ENCODE measurements at regions not wholly inside any gene's neighbourhood (a gene's known extent, or its start where the extent isn't known, plus 50 kb on each side); places are given as distances from the start of the nearest gene placed in this dataset.

DNA sequence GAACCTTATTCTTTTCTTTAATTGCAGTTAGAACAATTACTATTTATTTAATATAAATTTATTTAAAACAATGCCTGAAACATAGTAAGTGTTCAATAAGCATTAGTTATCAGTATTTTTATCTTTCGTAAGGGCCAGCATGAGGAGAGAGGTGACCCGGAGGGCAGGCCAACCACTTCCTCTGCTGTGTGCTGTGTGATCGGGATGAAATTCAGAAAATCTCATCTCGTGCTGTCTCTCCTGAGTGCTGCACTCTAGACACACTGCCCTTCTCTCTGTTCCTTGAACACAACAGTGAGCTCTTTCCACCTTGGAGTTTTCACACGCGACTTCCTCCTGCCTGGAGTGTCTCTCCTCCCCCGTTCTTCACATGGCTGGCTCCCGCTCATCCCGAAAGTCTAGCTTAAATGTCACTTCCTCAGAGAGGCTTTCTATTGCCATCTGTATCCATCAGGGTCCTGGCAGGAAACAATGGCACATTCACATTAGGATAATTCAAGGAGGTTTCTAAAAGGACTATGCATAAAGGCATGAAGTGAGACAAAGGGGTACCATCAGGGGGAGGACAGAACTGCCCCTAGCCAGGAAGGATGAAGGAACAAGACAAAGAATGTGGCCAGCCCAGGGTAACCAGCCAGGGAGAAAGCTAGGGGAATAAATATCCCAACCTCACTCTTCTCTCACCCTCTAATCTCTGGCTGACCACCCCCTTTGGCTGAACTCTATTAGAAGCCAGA, 142.6 kb upstream of the GJB5 start:
- in situ Hi-C loops (cut with HindIII; ENCODE audit: low sequenced_read_pairs): no loop called here
- no peak for DNase-seq (ENCODE audit: low read depth)

DNA sequence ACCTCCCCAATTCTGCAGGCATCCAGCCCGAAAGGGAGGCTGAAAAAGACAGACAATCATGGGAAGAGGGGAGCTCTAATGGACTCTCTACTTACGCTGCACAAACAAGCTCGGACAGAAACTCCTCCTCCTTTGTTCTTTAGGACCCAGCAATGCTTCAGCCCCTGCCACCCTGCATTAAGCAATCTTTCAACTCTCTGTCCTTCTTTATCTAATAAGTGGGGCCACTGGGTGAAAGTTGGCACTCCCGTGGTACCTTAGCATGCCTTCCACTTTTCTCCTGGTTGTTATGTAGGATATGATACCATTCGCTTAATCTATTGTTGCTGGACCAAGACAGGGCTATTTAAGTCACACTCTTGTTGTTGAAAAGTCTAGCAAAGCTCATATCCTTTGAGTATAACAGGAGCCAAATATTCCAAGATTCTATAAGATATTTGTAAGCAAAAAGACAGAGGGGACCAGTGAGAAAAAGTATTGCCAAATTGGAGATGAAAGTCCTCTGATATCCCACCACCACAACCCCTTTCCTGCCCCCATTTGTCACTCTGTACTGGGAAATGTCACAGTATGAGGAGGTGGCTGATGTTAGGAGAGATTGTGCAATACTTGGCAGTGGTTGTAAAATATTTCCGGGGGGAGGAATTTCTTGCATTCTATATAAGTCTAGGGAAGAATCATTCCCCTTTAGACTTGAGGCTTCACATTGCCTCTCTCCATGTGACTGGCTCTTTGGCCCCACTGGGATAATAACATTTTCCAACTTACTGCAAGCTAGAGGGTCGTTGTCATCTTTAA, 137.3 kb upstream of the GJB5 start:
- in situ Hi-C loops (cut with HindIII; ENCODE audit: low sequenced_read_pairs): no loop called here
- DNase-seq (ENCODE audit: low read depth): no peak
- no peak for TF ChIP-seq CTCF (IDR thresholded peaks at IDR 0.05; ENCODE audit: low read depth, low read length, missing control alignments)
- no peak overlapping the region for H3K4me3 ChIP-seq (ENCODE audit: low read depth, low read length)

More for the DNA sequence above, 142.6 kb upstream of the GJB5 start:
- no peak for TF ChIP-seq CTCF (IDR thresholded peaks at IDR 0.05; ENCODE audit: low read depth, low read length, missing control alignments)
- no peak overlapping the region for H3K4me3 ChIP-seq (ENCODE audit: low read depth, low read length)

DNA sequence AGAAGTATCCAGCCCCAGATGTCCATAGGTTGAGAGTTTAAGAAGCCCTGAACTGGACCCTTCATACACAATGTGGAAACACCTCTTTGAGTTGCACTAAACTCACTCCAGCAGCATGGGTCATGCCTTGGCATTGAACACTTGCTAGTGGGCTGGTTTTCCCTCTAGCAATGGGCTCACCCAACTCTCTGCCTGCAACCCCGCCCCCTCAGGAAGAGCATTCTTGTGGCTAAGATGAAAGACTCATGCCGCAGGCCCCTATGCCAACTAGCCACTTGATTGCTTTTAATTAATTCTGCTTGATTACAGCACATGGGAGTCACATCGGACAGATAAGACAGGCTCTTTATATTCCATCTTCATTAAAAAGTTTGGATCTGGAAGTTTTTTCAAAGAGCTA, 136.5 kb upstream of the GJB5 start:
- TF ChIP-seq CTCF (IDR thresholded peaks at IDR 0.05; ENCODE audit: low read depth, low read length, missing control alignments): no peak
- DNase-seq (ENCODE audit: low read depth): no peak
- in situ Hi-C loops (cut with HindIII; ENCODE audit: low sequenced_read_pairs): no loop called here
- H3K4me3 ChIP-seq (ENCODE audit: low read depth, low read length): no peak overlapping the region

DNA sequence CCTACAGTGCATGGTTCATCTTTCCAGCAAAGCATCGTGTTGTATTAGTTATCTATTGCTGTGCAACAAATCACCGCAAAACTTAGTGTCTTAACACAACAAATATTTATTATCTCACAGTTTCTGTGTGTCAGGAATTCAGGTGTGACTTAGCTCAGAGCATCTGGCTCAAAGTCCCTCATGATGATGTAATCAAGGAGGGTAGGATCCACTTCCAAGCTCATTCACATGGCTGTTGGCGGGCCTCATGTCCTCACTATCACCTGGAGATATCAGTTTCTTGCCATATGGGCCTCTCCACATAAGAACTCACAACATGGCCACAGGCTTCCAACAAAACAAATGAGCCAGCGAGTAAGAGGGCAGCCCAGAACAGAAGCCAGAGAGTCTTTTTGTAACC, 135.6 kb upstream of the GJB5 start:
- in situ Hi-C loops (cut with HindIII; ENCODE audit: low sequenced_read_pairs): no loop called here
- no peak for TF ChIP-seq CTCF (IDR thresholded peaks at IDR 0.05; ENCODE audit: low read depth, low read length, missing control alignments)
- H3K4me3 ChIP-seq (ENCODE audit: low read depth, low read length): no peak overlapping the region
- DNase-seq (ENCODE audit: low read depth): no peak

DNA sequence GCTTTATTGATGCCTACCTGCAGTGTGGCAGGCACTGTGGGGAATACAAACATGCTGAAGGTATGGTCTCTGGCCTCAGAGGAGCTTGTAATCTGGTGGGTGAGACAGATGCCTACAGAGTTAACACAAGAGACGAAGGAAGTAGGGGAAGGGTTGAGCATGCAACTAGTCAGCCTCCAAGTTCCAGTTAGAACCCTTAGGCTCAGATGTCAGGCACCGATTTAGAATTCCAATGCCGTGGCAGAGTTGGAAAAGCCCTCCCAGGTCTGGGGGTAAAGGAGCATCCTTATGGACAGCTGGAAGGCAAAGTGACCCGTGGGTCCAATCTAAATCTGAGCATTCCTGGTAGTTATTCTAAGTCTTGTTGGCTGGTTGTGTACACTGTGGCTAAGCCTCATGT, 132.9 kb upstream of the GJB5 start:
- TF ChIP-seq CTCF (IDR thresholded peaks at IDR 0.05; ENCODE audit: low read depth, low read length, missing control alignments): no peak
- DNase-seq (ENCODE audit: low read depth): no peak
- in situ Hi-C loops (cut with HindIII; ENCODE audit: low sequenced_read_pairs): loop anchor here (5.0 kb wide), 1 partner anchor 100 kb away; no protein-coding TSS in a partner anchor
- H3K4me3 ChIP-seq (ENCODE audit: low read depth, low read length): no peak overlapping the region

DNA sequence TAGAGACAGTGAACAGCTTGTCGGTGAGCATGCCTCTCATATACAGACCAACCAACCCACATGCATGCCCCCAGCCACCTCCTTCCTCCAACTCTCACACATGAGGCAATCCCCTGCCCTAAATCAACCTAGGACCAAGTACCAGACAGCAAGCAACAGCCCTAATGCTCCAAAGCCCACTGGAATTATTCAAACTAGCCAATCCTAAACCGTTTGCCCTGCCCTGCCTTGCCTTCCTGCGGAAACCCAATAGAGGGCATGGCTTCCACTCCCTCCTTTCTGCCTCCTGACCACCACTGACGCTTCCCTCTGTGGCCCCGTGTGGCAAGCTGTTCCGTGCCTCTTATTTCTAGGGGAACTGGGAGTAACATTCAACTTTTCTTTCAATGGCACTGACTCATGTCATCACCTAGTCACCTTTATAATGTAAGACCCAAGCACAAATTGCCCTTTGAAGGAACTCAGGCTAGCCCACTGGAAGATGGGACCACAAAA, 129.3 kb upstream of the GJB5 start:
- DNase-seq (ENCODE audit: low read depth): no peak
- no peak for TF ChIP-seq CTCF (IDR thresholded peaks at IDR 0.05; ENCODE audit: low read depth, low read length, missing control alignments)
- H3K4me3 ChIP-seq (ENCODE audit: low read depth, low read length): no peak overlapping the region
- in situ Hi-C loops (cut with HindIII; ENCODE audit: low sequenced_read_pairs): no loop called here
